Ascending aorta (tissue), 2 donors: ENCODE measurements at regions not wholly inside any gene's neighbourhood (a gene's known extent, or its start where the extent isn't known, plus 50 kb on each side); places are given as distances from the start of the nearest gene placed in this dataset.
"Not testable (repeated sequence)": the region's sequence is repeated elsewhere in the genome, so short reads cannot be mapped to it uniquely, and the experiment has no call there.

Experiments
- DNase-seq, 2 donors: peaks; one replicate each; pipeline ENCODE4 v3.0.0-alpha.2; 2019; ENCODE audit warnings: low spot score in 2 of 2
- H3K27ac ChIP-seq, 2 donors: fragments of 200-600 bp; sonication (generic); one replicate each; pipeline ENCODE4 v1.5.1; 2016 to 2017; ENCODE audit warnings: mild to moderate bottlenecking in 1 of 2
- H3K27me3 ChIP-seq: fragments of 200-600 bp; sonication (generic); one replicate; pipeline ENCODE4 v1.5.1; 2017
- H3K36me3 ChIP-seq, 2 donors: fragments of 200-600 bp; sonication (generic); one replicate each; pipeline ENCODE4 v1.5.1; 2016
- H3K4me1 ChIP-seq, 2 donors: fragments of 200-600 bp; sonication (generic); one replicate each; pipeline ENCODE4 v1.5.1; 2016 to 2017; ENCODE audit warnings: mild to moderate bottlenecking in 1 of 2
- H3K4me3 ChIP-seq, 2 donors: fragments of 200-600 bp; sonication (generic); one replicate each; pipeline ENCODE4 v1.5.1; 2016 to 2017; ENCODE audit warnings: mild to moderate bottlenecking in 1 of 2
- H3K9me3 ChIP-seq, 2 donors: fragments of 200-600 bp; sonication (generic); one replicate each; pipeline ENCODE4 v1.5.1; 2016
- CTCF ChIP-seq, 3 experiments: fragments of 200-600 bp in 2 of 3; fragments of 450-650 bp in 1 of 3; sonication (generic) in 2 of 3; IDR thresholded peaks; one replicate each; pipeline ENCODE4 v1.5.1; 2016 to 2019; ENCODE audit warnings: antibody characterized with exemption in 3 of 3, mild to moderate bottlenecking in 1 of 3, moderate library complexity in 1 of 3
- intact Hi-C: fragments of 100-400 bp; cut with DNase I; formaldehyde crosslinking; loops from one replicate; pipeline ENCODE4 v1.15.1; 2023

- intact Hi-C loops = no loop called here
- Histone ChIP-seq H3K36me3 (no peaks in the 10 kb centered on the region), H3K27ac (no peak overlapping the region), H3K4me3 (no peak overlapping the region), H3K27me3 (no peaks in the 10 kb centered on the region), H3K9me3 (no peaks in the 10 kb centered on the region), H3K4me1 (no peaks in the 10 kb centered on the region)
- no peak for DNase-seq
- TF ChIP-seq CTCF (IDR thresholded peaks at IDR 0.05) = no peak
Observed at GRCh38 chr4:23952258-23952657, 62.4 kb upstream of the PPARGC1A start.

GRCh38 chr4:23947826-23948225, 58.0 kb upstream of the PPARGC1A start:
- no peak for TF ChIP-seq CTCF (IDR thresholded peaks at IDR 0.05)
- Histone ChIP-seq H3K4me3 (no peak overlapping the region), H3K36me3 (no peaks in the 10 kb centered on the region), H3K4me1 (no peaks in the 10 kb centered on the region), H3K9me3 (no peaks in the 10 kb centered on the region), H3K27ac (no peak overlapping the region), H3K27me3 (no peaks in the 10 kb centered on the region)
- intact Hi-C loops = no loop called here
- no peak for DNase-seq

- Histone ChIP-seq H3K4me3 (no peak overlapping the region), H3K4me1 (no peaks in the 10 kb centered on the region), H3K36me3 (no peaks in the 10 kb centered on the region), H3K9me3 (no peaks in the 10 kb centered on the region), H3K27me3 (no peaks in the 10 kb centered on the region), H3K27ac (no peak overlapping the region)
- no peak for DNase-seq
- TF ChIP-seq CTCF (IDR thresholded peaks at IDR 0.05) = no peak
- intact Hi-C loops = no loop called here
Observed at GRCh38 chr4:23946299-23946698, 56.5 kb upstream of the PPARGC1A start.

- H3K27ac ChIP-seq = no peak overlapping the region
- peak in 1 of 2 donors; percentile 66 for DNase-seq
- H3K36me3 ChIP-seq = no peaks in the 10 kb centered on the region
- TF ChIP-seq CTCF (IDR thresholded peaks at IDR 0.05) = no peak
- intact Hi-C loops = no loop called here
- no peaks in the 10 kb centered on the region for H3K27me3 ChIP-seq
- H3K4me1 ChIP-seq = no peaks in the 10 kb centered on the region
- no peak overlapping the region for H3K4me3 ChIP-seq
- no peaks in the 10 kb centered on the region for H3K9me3 ChIP-seq
Observed at GRCh38 chr4:23945451-23946017, 55.7 kb upstream of the PPARGC1A start.

- H3K27ac ChIP-seq, H3K36me3 ChIP-seq, intact Hi-C loops, H3K4me1 ChIP-seq, DNase-seq, H3K4me3 ChIP-seq, H3K9me3 ChIP-seq, H3K27me3 ChIP-seq: not testable (repeated sequence)
Observed at GRCh38 chr4:23944556-23944955, 54.7 kb upstream of the PPARGC1A start.

GRCh38 chr4:23943478-23943877, 53.6 kb upstream of the PPARGC1A start:
- H3K4me3 ChIP-seq = no peak overlapping the region
- H3K9me3 ChIP-seq = no peaks in the 10 kb centered on the region
- intact Hi-C loops = no loop called here
- no peak for TF ChIP-seq CTCF (IDR thresholded peaks at IDR 0.05)
- H3K27ac ChIP-seq = no peak overlapping the region
- H3K27me3 ChIP-seq = no peaks in the 10 kb centered on the region
- no peaks in the 10 kb centered on the region for H3K4me1 ChIP-seq
- no peaks in the 10 kb centered on the region for H3K36me3 ChIP-seq
- DNase-seq = no peak
